ENCODE measurements at regions not wholly inside any gene's neighbourhood (a gene's known extent, or its start where the extent isn't known, plus 50 kb on each side); places are given as distances from the start of the nearest gene placed in this dataset.

GRCh38 chr3:166499636-166500035 lies 662.4 kb upstream of the BCHE start:
- Histone ChIP-seq H3K4me1 (ENCODE audit: control insufficient read depth in 1 of 2, low read depth in 2 of 2) (no peaks in the 10 kb centered on the region), H3K27me3 (replicated peaks; ENCODE audit: insufficient read depth) (no peaks in the 10 kb centered on the region), H3K4me3 (no peak overlapping the region), H3K27ac (no peak overlapping the region), H3K36me3 (no peaks in the 10 kb centered on the region), H3K9me3 (no peaks in the 10 kb centered on the region)
- TF ChIP-seq CTCF (IDR thresholded peaks at IDR 0.05) = no peak
- ATAC-seq (ENCODE audit: insufficient number of reproducible peaks, low FRiP score, low read depth) (no peak), DNase-seq (ENCODE audit: low spot score) (no peak)

- TF ChIP-seq CTCF (IDR thresholded peaks at IDR 0.05) = no peak
- H3K9me3 ChIP-seq = no peaks in the 10 kb centered on the region
- no peak overlapping the region for H3K27ac ChIP-seq
- H3K36me3 ChIP-seq = no peaks in the 10 kb centered on the region
- DNase-seq (ENCODE audit: low spot score) (no peak), ATAC-seq (ENCODE audit: insufficient number of reproducible peaks, low FRiP score, low read depth) (no peak)
- H3K4me3 ChIP-seq = no peak overlapping the region
- H3K4me1 ChIP-seq (ENCODE audit: control insufficient read depth in 1 of 2, low read depth in 2 of 2) = no peaks in the 10 kb centered on the region
- no peaks in the 10 kb centered on the region for H3K27me3 ChIP-seq (replicated peaks; ENCODE audit: insufficient read depth)
Observed at GRCh38 chr3:166498446-166498845, 661.2 kb upstream of the BCHE start.

GRCh38 chr3:166489826-166490225 lies 652.6 kb upstream of the BCHE start:
- H3K4me3 ChIP-seq = no peak overlapping the region
- no peak for DNase-seq (ENCODE audit: low spot score)
- no peaks in the 10 kb centered on the region for H3K4me1 ChIP-seq (ENCODE audit: control insufficient read depth in 1 of 2, low read depth in 2 of 2)
- no peak overlapping the region for H3K27ac ChIP-seq
- no peaks in the 10 kb centered on the region for H3K27me3 ChIP-seq (replicated peaks; ENCODE audit: insufficient read depth)
- no peaks in the 10 kb centered on the region for H3K36me3 ChIP-seq
- H3K9me3 ChIP-seq = no peaks in the 10 kb centered on the region
- no peak for ATAC-seq (ENCODE audit: insufficient number of reproducible peaks, low FRiP score, low read depth)
- no peak for TF ChIP-seq CTCF (IDR thresholded peaks at IDR 0.05)

- Histone ChIP-seq H3K9me3 (no peaks in the 10 kb centered on the region), H3K27ac (no peak overlapping the region), H3K4me3 (no peak overlapping the region), H3K4me1 (ENCODE audit: control insufficient read depth in 1 of 2, low read depth in 2 of 2) (no peaks in the 10 kb centered on the region), H3K36me3 (no peaks in the 10 kb centered on the region), H3K27me3 (replicated peaks; ENCODE audit: insufficient read depth) (no peaks in the 10 kb centered on the region)
- no peak for TF ChIP-seq CTCF (IDR thresholded peaks at IDR 0.05)
- DNase-seq (ENCODE audit: low spot score) (no peak), ATAC-seq (ENCODE audit: insufficient number of reproducible peaks, low FRiP score, low read depth) (no peak)
Observed at GRCh38 chr3:166488977-166489672, 651.9 kb upstream of the BCHE start.

GRCh38 chr3:166484470-166484869 lies 647.2 kb upstream of the BCHE start:
- H3K27ac ChIP-seq = no peak overlapping the region
- no peak overlapping the region for H3K4me3 ChIP-seq
- no peaks in the 10 kb centered on the region for H3K9me3 ChIP-seq
- DNase-seq (ENCODE audit: low spot score) = no peak
- H3K27me3 ChIP-seq (replicated peaks; ENCODE audit: insufficient read depth) = no peaks in the 10 kb centered on the region
- H3K36me3 ChIP-seq = no peaks in the 10 kb centered on the region
- no peak for ATAC-seq (ENCODE audit: insufficient number of reproducible peaks, low FRiP score, low read depth)
- no peaks in the 10 kb centered on the region for H3K4me1 ChIP-seq (ENCODE audit: control insufficient read depth in 1 of 2, low read depth in 2 of 2)
- no peak for TF ChIP-seq CTCF (IDR thresholded peaks at IDR 0.05)
